CD4-positive, alpha-beta T cell treated with Interferon alpha-2 for 1 hour (primary cell): ENCODE measurements at regions not wholly inside any gene's neighbourhood (a gene's known extent, or its start where the extent isn't known, plus 50 kb on each side); places are given as distances from the start of the nearest gene placed in this dataset.
"Not testable (repeated sequence)": the region's sequence is repeated elsewhere in the genome, so short reads cannot be mapped to it uniquely, and the experiment has no call there.

Source experiments
- DNase-seq, 2 donors: peaks; one replicate each; pipeline ENCODE4 v3.0.0-alpha.2; 2020 to 2022

GRCh38 chr11:90455347-90455920, 232.6 kb upstream of the CHORDC1 start:
- DNase-seq: not testable (repeated sequence)

- DNase-seq: no peak
These were observed 230.7 kb upstream of the CHORDC1 start for GRCh38 chr11:90453525-90453924.

GRCh38 chr11:90449606-90450005, 226.8 kb upstream of the CHORDC1 start:
- no peak for DNase-seq

GRCh38 chr11:90448256-90448655, 225.4 kb upstream of the CHORDC1 start:
- no peak for DNase-seq

GRCh38 chr11:90447618-90448017, 224.8 kb upstream of the CHORDC1 start:
- DNase-seq: no peak

- DNase-seq: no peak
These were observed 223.4 kb upstream of the CHORDC1 start for GRCh38 chr11:90446207-90446606.

GRCh38 chr11:90438069-90438468, 215.2 kb upstream of the CHORDC1 start:
- no peak for DNase-seq

- no peak for DNase-seq
These were observed 212.0 kb upstream of the CHORDC1 start for GRCh38 chr11:90434858-90435257.

- no peak for DNase-seq
These were observed 206.0 kb upstream of the CHORDC1 start for GRCh38 chr11:90428836-90429235.

- no peak for DNase-seq
These were observed 203.6 kb upstream of the CHORDC1 start for GRCh38 chr11:90426442-90426841.

- no peak for DNase-seq
These were observed 200.5 kb upstream of the CHORDC1 start for GRCh38 chr11:90423378-90423777.

GRCh38 chr11:90422787-90423186, 199.9 kb upstream of the CHORDC1 start:
- not testable (repeated sequence) for DNase-seq

GRCh38 chr11:90414221-90414620, 191.4 kb upstream of the CHORDC1 start:
- no peak for DNase-seq

- DNase-seq: no peak
These were observed 184.5 kb upstream of the CHORDC1 start for GRCh38 chr11:90407350-90407749.

GRCh38 chr11:90392692-90393091, 169.8 kb upstream of the CHORDC1 start:
- no peak for DNase-seq

- DNase-seq: no peak
These were observed 168.9 kb upstream of the CHORDC1 start for GRCh38 chr11:90391756-90392155.

- no peak for DNase-seq
These were observed 157.4 kb upstream of the CHORDC1 start for GRCh38 chr11:90380206-90380605.

GRCh38 chr11:90373971-90374370, 151.1 kb upstream of the CHORDC1 start:
- DNase-seq: no peak

- DNase-seq: no peak
These were observed 141.7 kb upstream of the CHORDC1 start for GRCh38 chr11:90364527-90364926.

GRCh38 chr11:90363739-90364138, 140.9 kb upstream of the CHORDC1 start:
- no peak for DNase-seq

- no peak for DNase-seq
These were observed 132.4 kb upstream of the CHORDC1 start for GRCh38 chr11:90355200-90355599.

- DNase-seq: no peak
These were observed 126.9 kb upstream of the CHORDC1 start for GRCh38 chr11:90349731-90350130.

- DNase-seq: no peak
These were observed 121.7 kb upstream of the CHORDC1 start for GRCh38 chr11:90344546-90344945.

- no peak for DNase-seq
These were observed 120.8 kb upstream of the CHORDC1 start for GRCh38 chr11:90343673-90344072.

GRCh38 chr11:90341986-90342385, 119.1 kb upstream of the CHORDC1 start:
- DNase-seq: no peak

GRCh38 chr11:90332415-90332814, 109.6 kb upstream of the CHORDC1 start:
- no peak for DNase-seq
